WTC11 (cell line): ENCODE measurements at regions not wholly inside any gene's neighbourhood (a gene's known extent, or its start where the extent isn't known, plus 50 kb on each side); places are given as distances from the start of the nearest gene placed in this dataset.

Experiments used
- ATAC-seq: fragments of 200-7000 bp; cut with Tn5 transposase; 2 replicates; pipeline ENCODE4 v1.10.0; 2021; ENCODE audit warnings: mild to moderate bottlenecking, moderate library complexity
- CTCF ChIA-PET: fragments of 300-600 bp; sonication (Branson Sonifier 250); formaldehyde crosslinking; loops from one replicate; lab custom pipeline; 2021; ENCODE audit warnings: antibody characterized with exemption; lab: Charles Lee
- POLR2A ChIA-PET: fragments of 350-600 bp; sonication (Branson Sonifier 250); formaldehyde crosslinking; loops from one replicate; lab custom pipeline; 2021; ENCODE audit warnings: antibody characterized with exemption; lab: Charles Lee
- DNase-seq: peaks from one replicate; pipeline ENCODE4 v3.0.0; 2021; ENCODE audit warnings: low spot score
- H3K27ac Mint-ChIP-seq: 2 replicates; pipeline ENCODE4 v1.8.0; 2021; ENCODE audit warnings: mixed read lengths
- H3K27me3 Mint-ChIP-seq: 2 replicates; pipeline ENCODE4 v1.8.0; 2021; ENCODE audit warnings: low read depth, mild to moderate bottlenecking, moderate library complexity, mixed read lengths
- H3K36me3 Mint-ChIP-seq: 2 replicates; pipeline ENCODE4 v1.8.0; 2021; ENCODE audit warnings: mixed read lengths
- H3K4me1 Mint-ChIP-seq: 2 replicates; pipeline ENCODE4 v1.8.0; 2022; ENCODE audit warnings: mixed read lengths
- H3K4me3 Mint-ChIP-seq: 2 replicates; pipeline ENCODE4 v1.8.0; 2021; ENCODE audit warnings: mild to moderate bottlenecking, moderate library complexity, mixed read lengths
- H3K9me3 Mint-ChIP-seq: 2 replicates; pipeline ENCODE4 v1.8.0; 2021; ENCODE audit warnings: mixed read lengths
- ARID4B ChIP-seq: sonication (generic); formaldehyde crosslinking; IDR thresholded peaks from 2 replicates; pipeline ENCODE4 v1.8.0; 2023; ENCODE audit warnings: missing genetic modification reagents, mild to moderate bottlenecking, borderline replicate concordance
- ATF3 ChIP-seq: sonication (generic); formaldehyde crosslinking; conservative IDR thresholded peaks from 2 replicates; pipeline ENCODE4 v1.8.1; 2022; ENCODE audit warnings: mild to moderate bottlenecking, missing genetic modification reagents
- CBFB ChIP-seq: sonication (generic); formaldehyde crosslinking; IDR thresholded peaks from 2 replicates; pipeline ENCODE4 v1.8.1; 2022; ENCODE audit warnings: mild to moderate bottlenecking, low read depth, missing genetic modification reagents
- CREB1 ChIP-seq: sonication (generic); formaldehyde crosslinking; IDR thresholded peaks from 2 replicates; pipeline ENCODE4 v1.8.0; 2023; ENCODE audit warnings: mild to moderate bottlenecking, missing genetic modification reagents
- ELF4 ChIP-seq: sonication (generic); formaldehyde crosslinking; IDR thresholded peaks from 2 replicates; pipeline ENCODE4 v1.8.1; 2022; ENCODE audit warnings: low read depth, mild to moderate bottlenecking, moderate library complexity, missing genetic modification reagents
- ERG ChIP-seq: fragments of 250-450 bp; sonication (Bioruptor Pico); IDR thresholded peaks from 2 replicates; pipeline ENCODE4 v1.8.0; 2021; ENCODE audit warnings: mild to moderate bottlenecking
- GABPB1 ChIP-seq: sonication (generic); formaldehyde crosslinking; IDR thresholded peaks from 2 replicates; pipeline ENCODE4 v1.8.1; 2023; ENCODE audit warnings: mild to moderate bottlenecking, missing genetic modification reagents
- HMGA2 ChIP-seq: fragments of 250-450 bp; sonication (Bioruptor Pico); IDR thresholded peaks from 2 replicates; pipeline ENCODE4 v1.4.0; 2021; ENCODE audit warnings: mild to moderate bottlenecking, moderate library complexity
- HMGXB4 ChIP-seq: sonication (generic); formaldehyde crosslinking; IDR thresholded peaks from 2 replicates; pipeline ENCODE4 v1.8.1; 2023; ENCODE audit warnings: mild to moderate bottlenecking, moderate library complexity, missing genetic modification reagents
- JUN ChIP-seq: sonication (generic); formaldehyde crosslinking; IDR thresholded peaks from 2 replicates; pipeline ENCODE4 v1.8.0; 2023; ENCODE audit warnings: mild to moderate bottlenecking, missing genetic modification reagents
- NFE2L1 ChIP-seq: sonication (generic); formaldehyde crosslinking; IDR thresholded peaks from 2 replicates; pipeline ENCODE4 v1.8.1; 2023; ENCODE audit warnings: missing genetic modification reagents
- SOX15 ChIP-seq: fragments of 250-450 bp; sonication (Bioruptor Pico); IDR thresholded peaks from 2 replicates; pipeline ENCODE4 v1.9.0; 2021; ENCODE audit warnings: mild to moderate bottlenecking
- SP1 ChIP-seq: sonication (generic); formaldehyde crosslinking; conservative IDR thresholded peaks from 2 replicates; pipeline ENCODE4 v1.8.1; 2022; ENCODE audit warnings: missing genetic modification reagents
- TEAD4 ChIP-seq: sonication (generic); formaldehyde crosslinking; IDR thresholded peaks from 2 replicates; pipeline ENCODE4 v1.8.0; 2022; ENCODE audit warnings: mild to moderate bottlenecking, missing genetic modification reagents
- USF1 ChIP-seq: sonication (generic); formaldehyde crosslinking; IDR thresholded peaks from 2 replicates; pipeline ENCODE4 v1.8.0; 2022; ENCODE audit warnings: mild to moderate bottlenecking, missing genetic modification reagents
- ZNF121 ChIP-seq: sonication (generic); formaldehyde crosslinking; IDR thresholded peaks from 2 replicates; pipeline ENCODE4 v1.8.0; 2023; ENCODE audit warnings: missing genetic modification reagents
- ZNF232 ChIP-seq: sonication (generic); formaldehyde crosslinking; IDR thresholded peaks from 2 replicates; pipeline ENCODE4 v1.8.0; 2022; ENCODE audit warnings: mild to moderate bottlenecking, missing genetic modification reagents
- ZNF317 ChIP-seq: sonication (generic); formaldehyde crosslinking; IDR thresholded peaks from 2 replicates; pipeline ENCODE4 v1.8.1; 2023; ENCODE audit warnings: low read depth, mild to moderate bottlenecking, moderate library complexity, missing genetic modification reagents, borderline replicate concordance
- ZNF396 ChIP-seq: fragments of 250-450 bp; sonication (Bioruptor Pico); IDR thresholded peaks from 2 replicates; pipeline ENCODE4 v1.8.0; 2021; ENCODE audit warnings: mild to moderate bottlenecking, moderate library complexity, borderline replicate concordance

GRCh38 chr9:75282047-75282446 is 193.7 kb downstream of the OSTF1 start:
- peaks cover 67% of the 10 kb centered on the region for H3K9me3 Mint-ChIP-seq
- POLR2A ChIA-PET: no interaction called here
- no peak for TF ChIP-seq USF1 (CRISPR knock-in tag)
- TF ChIP-seq GABPB1 (CRISPR knock-in tag): no peak
- TF ChIP-seq HMGA2 (CRISPR knock-in tag): no peak
- TF ChIP-seq SOX15: no peak
- no peak for TF ChIP-seq ARID4B
- no peak for TF ChIP-seq CREB1 (CRISPR knock-in tag)
- TF ChIP-seq ZNF396: no peak
- TF ChIP-seq, all 79 proteins: peak for 0
- CTCF ChIA-PET: no interaction called here
- no peak for ATAC-seq
- Mint-ChIP-seq H3K27me3 (no peaks in the 10 kb centered on the region), H3K36me3 (peaks cover 43% of the 10 kb centered on the region), H3K27ac (no peak overlapping the region), H3K4me1 (0 out of 2 replicates have a peak, but pooled peaks cover 3% of the 10 kb centered on the region), H3K4me3 (no peak overlapping the region)
- DNase-seq: no peak

GRCh38 chr9:75289332-75289731 is 201.0 kb downstream of the OSTF1 start:
- Mint-ChIP-seq H3K27ac (no peak overlapping the region), H3K9me3 (peaks cover 59% of the 10 kb centered on the region), H3K27me3 (no peaks in the 10 kb centered on the region), H3K4me3 (no peak overlapping the region), H3K36me3 (peaks cover 37% of the 10 kb centered on the region), H3K4me1 (no peaks in the 10 kb centered on the region)
- POLR2A ChIA-PET: no interaction called here
- CTCF ChIA-PET: no interaction called here
- ATAC-seq (no peak), DNase-seq (no peak)
- TF ChIP-seq CBFB (CRISPR knock-in tag) (no peak), HMGXB4 (CRISPR knock-in tag) (no peak), SOX15 (no peak), ZNF232 (no peak), ELF4 (no peak), ZNF396 (no peak), ZNF317 (CRISPR knock-in tag) (no peak), TEAD4 (CRISPR knock-in tag) (no peak), SP1 (CRISPR knock-in tag) (no peak), JUN (CRISPR knock-in tag) (no peak), ZNF121 (no peak), NFE2L1 (CRISPR knock-in tag) (no peak), ATF3 (CRISPR knock-in tag) (no peak), ERG (CRISPR knock-in tag) (no peak)
